ENCODE measurements at regions not wholly inside any gene's neighbourhood (a gene's known extent, or its start where the extent isn't known, plus 50 kb on each side); places are given as distances from the start of the nearest gene placed in this dataset.

GRCh38 chr4:125505621-125506020 lies 190.9 kb downstream of the FAT4 start:
- TF ChIP-seq YY1 (IDR thresholded peaks at IDR 0.05; ENCODE audit: insufficient read depth, insufficient read length) (no peak), ZNF274 (IDR thresholded peaks at IDR 0.05; ENCODE audit: low read depth, low read length) (no peak)
